Testis (tissue), 2 donors: ENCODE measurements at regions not wholly inside any gene's neighbourhood (a gene's known extent, or its start where the extent isn't known, plus 50 kb on each side); places are given as distances from the start of the nearest gene placed in this dataset.

Experiments used
- CTCF ChIP-seq, 3 experiments: fragments of 450-650 bp in 2 of 3; fragments of 200-600 bp in 1 of 3; sonication (generic) in 1 of 3; IDR thresholded peaks; one replicate each; pipeline ENCODE4 v1.5.1; 2016 to 2019; ENCODE audit warnings: antibody characterized with exemption in 3 of 3, mild to moderate bottlenecking in 2 of 3, moderate library complexity in 1 of 3
- POLR2A ChIP-seq: fragments of 450-650 bp; IDR thresholded peaks from one replicate; pipeline ENCODE4 v1.6.1; 2017; ENCODE audit warnings: antibody characterized with exemption, mild to moderate bottlenecking, moderate library complexity

GRCh38 chr4:135434936-135435335, 1233.3 kb upstream of the PABPC4L start:
- TF ChIP-seq CTCF (IDR thresholded peaks at IDR 0.05), result no peak
- TF ChIP-seq POLR2A, result no peak
